Skeletal muscle tissue (tissue), 3 donors: ENCODE measurements at regions not wholly inside any gene's neighbourhood (a gene's known extent, or its start where the extent isn't known, plus 50 kb on each side); places are given as distances from the start of the nearest gene placed in this dataset.
"Not testable (repeated sequence)": the region's sequence is repeated elsewhere in the genome, so short reads cannot be mapped to it uniquely, and the experiment has no call there.

Source experiments
- H3K27ac ChIP-seq: one replicate; pipeline ENCODE4 v1.7.0; 2013; ENCODE audit warnings: mild to moderate bottlenecking, low read depth, low read length, inconsistent platforms
- H3K27me3 ChIP-seq, 3 donors: one replicate each; pipeline ENCODE4 v1.7.0; 2013; ENCODE audit warnings: low read length in 3 of 3; ENCODE audit not compliant: control insufficient read depth in 3 of 3, insufficient read depth in 3 of 3
- H3K36me3 ChIP-seq, 3 donors: one replicate each; pipeline ENCODE4 v1.7.0; 2013; ENCODE audit warnings: low read length in 3 of 3; ENCODE audit not compliant: control insufficient read depth in 3 of 3, insufficient read depth in 3 of 3
- H3K4me1 ChIP-seq, 3 donors: one replicate each; pipeline ENCODE4 v1.7.0; 2013; ENCODE audit warnings: low read length in 3 of 3, mild to moderate bottlenecking in 3 of 3; ENCODE audit not compliant: control insufficient read depth in 3 of 3, insufficient read depth in 3 of 3
- H3K4me3 ChIP-seq, 3 donors: one replicate each; pipeline ENCODE4 v1.7.0; 2013; ENCODE audit warnings: low read length in 3 of 3
- H3K9ac ChIP-seq, 3 donors: one replicate each; pipeline ENCODE4 v1.7.0; 2013; ENCODE audit warnings: low read length in 3 of 3, mild to moderate bottlenecking in 3 of 3, moderate library complexity in 2 of 3, low read depth in 1 of 3
- H3K9me3 ChIP-seq, 3 donors: one replicate each; pipeline ENCODE4 v1.7.0; 2013; ENCODE audit warnings: low read length in 3 of 3; ENCODE audit not compliant: control insufficient read depth in 3 of 3
- donor health status: Osteomylitis.

GRCh38 chr6:80962382-80962781 lies 790.1 kb downstream of the TENT5A start:
- Histone ChIP-seq H3K4me1 (no peaks in the 10 kb centered on the region), H3K36me3 (no peaks in the 10 kb centered on the region), H3K27me3 (no peaks in the 10 kb centered on the region), H3K27ac (no peak overlapping the region), H3K9me3 (no peaks in the 10 kb centered on the region), H3K4me3 (no peak overlapping the region), H3K9ac (no peak overlapping the region)

- no peak overlapping the region for H3K27ac ChIP-seq
- no peaks in the 10 kb centered on the region for H3K27me3 ChIP-seq
- no peaks in the 10 kb centered on the region for H3K36me3 ChIP-seq
- H3K9ac ChIP-seq: no peak overlapping the region
- H3K4me1 ChIP-seq: no peaks in the 10 kb centered on the region
- H3K4me3 ChIP-seq: no peak overlapping the region
- no peaks in the 10 kb centered on the region for H3K9me3 ChIP-seq
Measured at GRCh38 chr6:80961166-80961565, 791.3 kb downstream of the TENT5A start.

DNA sequence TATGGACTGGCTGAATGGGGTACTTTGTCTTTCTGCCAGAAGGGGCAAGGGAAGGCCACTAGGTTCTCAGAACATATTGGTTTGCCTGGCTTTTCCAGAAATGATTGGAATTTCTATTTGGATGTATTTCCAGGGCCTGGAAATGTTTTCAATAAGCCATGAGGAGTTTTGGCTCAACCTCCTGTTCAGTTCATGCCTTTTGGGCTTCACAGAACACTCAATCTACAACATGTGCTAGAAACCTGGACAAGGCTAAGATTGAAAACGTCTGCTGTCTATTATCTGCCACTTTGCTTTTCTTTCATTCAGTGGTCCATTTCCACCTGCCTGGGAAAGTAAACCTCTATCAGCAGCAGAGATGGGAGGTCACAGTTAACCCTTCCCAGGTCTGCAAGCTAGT lies 793.4 kb downstream of the TENT5A start:
- Histone ChIP-seq H3K4me3 (no peak overlapping the region), H3K27me3 (no peaks in the 10 kb centered on the region), H3K27ac (no peak overlapping the region), H3K36me3 (no peaks in the 10 kb centered on the region), H3K9me3 (no peaks in the 10 kb centered on the region), H3K9ac (no peak overlapping the region), H3K4me1 (no peaks in the 10 kb centered on the region)

DNA sequence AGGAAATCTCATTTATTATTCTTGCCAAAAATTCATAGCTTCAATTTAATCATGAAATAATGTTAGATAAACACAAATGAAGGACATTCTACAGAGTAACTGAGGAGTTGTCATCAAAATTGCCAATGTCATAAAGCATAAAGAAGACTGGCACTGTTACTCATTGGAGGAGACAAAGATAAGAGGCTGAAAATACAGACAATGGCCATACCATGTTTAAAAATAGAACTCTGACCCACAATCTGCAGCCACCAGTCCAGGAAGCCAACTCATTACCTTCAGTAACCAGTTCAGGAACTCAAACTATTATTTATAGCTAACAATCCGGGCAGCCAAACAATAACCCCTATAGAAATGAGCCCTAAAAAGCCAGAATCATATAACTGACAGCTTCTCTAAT lies 795.6 kb downstream of the TENT5A start:
- no peak overlapping the region for H3K27ac ChIP-seq
- H3K36me3 ChIP-seq: no peaks in the 10 kb centered on the region
- H3K4me3 ChIP-seq: no peak overlapping the region
- H3K9me3 ChIP-seq: no peaks in the 10 kb centered on the region
- no peaks in the 10 kb centered on the region for H3K4me1 ChIP-seq
- no peaks in the 10 kb centered on the region for H3K27me3 ChIP-seq
- no peak overlapping the region for H3K9ac ChIP-seq

DNA sequence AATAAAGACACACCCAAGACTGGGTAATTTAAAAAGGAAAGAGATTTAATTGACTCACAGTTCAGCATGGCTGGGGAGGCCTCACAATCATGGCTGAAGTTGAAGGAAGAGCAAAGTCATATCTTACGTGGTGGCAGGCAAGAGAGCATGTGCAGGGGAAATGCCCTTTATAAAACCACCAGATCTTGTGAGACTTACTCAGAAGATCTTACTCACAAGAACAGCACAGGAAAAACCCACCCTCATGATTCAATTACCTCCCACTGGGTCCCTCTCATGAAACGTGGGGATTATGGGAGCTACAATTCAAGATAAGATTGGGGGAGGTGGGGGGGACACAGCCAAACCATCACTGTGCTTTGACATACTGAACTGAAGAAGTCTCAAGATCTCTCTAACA lies 800.0 kb downstream of the TENT5A start:
- not testable (repeated sequence) for H3K36me3 ChIP-seq

GRCh38 chr6:80946402-80946801 lies 806.1 kb downstream of the TENT5A start:
- no peaks in the 10 kb centered on the region for H3K9me3 ChIP-seq
- H3K27me3 ChIP-seq: no peaks in the 10 kb centered on the region
- no peaks in the 10 kb centered on the region for H3K4me1 ChIP-seq
- H3K4me3 ChIP-seq: no peak overlapping the region
- H3K36me3 ChIP-seq: no peaks in the 10 kb centered on the region
- no peak overlapping the region for H3K9ac ChIP-seq
- no peak overlapping the region for H3K27ac ChIP-seq

More for the DNA sequence above, 800.0 kb downstream of the TENT5A start:
- not testable (repeated sequence) for H3K9me3 ChIP-seq, H3K27me3 ChIP-seq, H3K9ac ChIP-seq, H3K27ac ChIP-seq, H3K4me3 ChIP-seq, H3K4me1 ChIP-seq

DNA sequence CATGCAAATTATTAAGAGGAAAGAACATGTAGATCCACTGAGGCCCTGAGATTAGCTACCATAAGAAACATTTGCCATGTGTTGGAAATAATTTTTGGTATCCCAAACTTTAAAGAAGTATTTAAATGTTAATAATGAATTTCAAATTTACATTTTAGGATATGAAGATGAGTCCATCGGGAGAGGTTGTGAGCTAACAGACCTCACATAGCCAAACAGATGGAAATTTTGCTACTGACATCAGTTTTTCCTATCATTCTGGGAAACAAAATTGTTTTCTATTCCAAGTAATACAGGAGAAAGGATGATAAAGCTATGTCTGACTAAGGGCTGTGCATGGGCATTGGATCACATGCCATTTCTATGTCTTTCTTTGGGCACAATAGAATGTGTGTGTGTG lies 809.6 kb downstream of the TENT5A start:
- Histone ChIP-seq H3K9ac (no peak overlapping the region), H3K27me3 (no peaks in the 10 kb centered on the region), H3K36me3 (no peaks in the 10 kb centered on the region), H3K27ac (no peak overlapping the region), H3K9me3 (no peaks in the 10 kb centered on the region), H3K4me3 (no peak overlapping the region), H3K4me1 (no peaks in the 10 kb centered on the region)

- Histone ChIP-seq H3K27ac (no peak overlapping the region), H3K27me3 (no peaks in the 10 kb centered on the region), H3K9me3 (no peaks in the 10 kb centered on the region), H3K4me3 (no peak overlapping the region), H3K9ac (no peak overlapping the region), H3K36me3 (no peaks in the 10 kb centered on the region), H3K4me1 (no peaks in the 10 kb centered on the region)
Measured at GRCh38 chr6:80940976-80941375, 811.5 kb downstream of the TENT5A start.

GRCh38 chr6:80940571-80940970 lies 811.9 kb downstream of the TENT5A start:
- no peak overlapping the region for H3K4me3 ChIP-seq
- H3K4me1 ChIP-seq: no peaks in the 10 kb centered on the region
- H3K27ac ChIP-seq: no peak overlapping the region
- no peaks in the 10 kb centered on the region for H3K9me3 ChIP-seq
- no peak overlapping the region for H3K9ac ChIP-seq
- no peaks in the 10 kb centered on the region for H3K36me3 ChIP-seq
- no peaks in the 10 kb centered on the region for H3K27me3 ChIP-seq

- Histone ChIP-seq H3K27ac (no peak overlapping the region), H3K36me3 (no peaks in the 10 kb centered on the region), H3K4me1 (no peaks in the 10 kb centered on the region), H3K4me3 (no peak overlapping the region), H3K27me3 (no peaks in the 10 kb centered on the region), H3K9ac (no peak overlapping the region), H3K9me3 (no peaks in the 10 kb centered on the region)
Measured at GRCh38 chr6:80939898-80940297, 812.6 kb downstream of the TENT5A start.

DNA sequence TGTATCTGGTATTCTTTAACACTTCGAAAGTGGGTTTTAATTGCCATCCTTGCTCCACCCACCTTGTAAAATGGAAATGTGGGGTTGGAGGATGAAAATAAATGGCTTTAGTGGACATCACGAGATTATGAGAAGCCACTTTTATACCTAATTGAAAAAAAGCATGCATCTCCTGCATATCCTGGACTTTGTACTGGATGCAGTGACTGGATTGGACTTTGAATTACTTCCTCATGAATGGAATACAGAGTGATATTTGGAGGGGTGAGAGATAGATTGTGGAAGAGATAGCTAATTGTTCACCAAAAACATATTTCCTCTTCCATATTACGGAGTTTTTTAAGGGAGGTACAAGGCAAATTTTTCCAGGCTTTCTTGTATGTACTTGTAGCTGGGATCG lies 813.0 kb downstream of the TENT5A start:
- Histone ChIP-seq H3K27ac (no peak overlapping the region), H3K4me1 (no peaks in the 10 kb centered on the region), H3K9me3 (no peaks in the 10 kb centered on the region), H3K27me3 (no peaks in the 10 kb centered on the region), H3K36me3 (no peaks in the 10 kb centered on the region), H3K9ac (no peak overlapping the region), H3K4me3 (no peak overlapping the region)
